SIG-M5 treated with dmso at 0.1 percent for 504 hours (cell line): ENCODE measurements at regions not wholly inside any gene's neighbourhood (a gene's known extent, or its start where the extent isn't known, plus 50 kb on each side); places are given as distances from the start of the nearest gene placed in this dataset.
A peak's percentile ranks its signal among the peaks of the same experiment; 100 is the strongest.
"Not testable (repeated sequence)": the region's sequence is repeated elsewhere in the genome, so short reads cannot be mapped to it uniquely, and the experiment has no call there.

ENCODE experiments used
- DNase-seq: peaks from one replicate; lab custom pipeline; 2025; ENCODE audit not compliant: unreplicated experiment; lab: John Stamatoyannopoulos, UW

DNA sequence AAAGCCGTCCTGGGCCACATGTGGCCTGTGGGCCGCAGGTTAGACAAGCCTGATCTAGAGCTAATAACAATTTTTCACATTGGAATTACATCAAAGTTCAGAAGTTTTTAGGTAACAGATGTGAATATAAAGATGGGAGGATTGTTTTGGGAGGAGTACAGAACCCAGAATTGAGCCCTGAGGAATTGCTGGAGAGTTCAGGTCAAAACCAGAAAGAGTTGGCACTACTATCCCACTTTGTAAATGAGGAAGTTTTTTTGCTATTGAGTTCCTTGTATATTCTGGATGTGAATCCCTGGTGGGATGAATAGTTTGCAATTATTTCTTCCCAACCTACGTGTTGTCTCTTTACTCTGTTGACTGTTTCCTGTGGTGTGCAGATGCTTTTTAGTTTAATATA lies 109.5 kb upstream of the LIPC start:
- DNase-seq = no peak

DNA sequence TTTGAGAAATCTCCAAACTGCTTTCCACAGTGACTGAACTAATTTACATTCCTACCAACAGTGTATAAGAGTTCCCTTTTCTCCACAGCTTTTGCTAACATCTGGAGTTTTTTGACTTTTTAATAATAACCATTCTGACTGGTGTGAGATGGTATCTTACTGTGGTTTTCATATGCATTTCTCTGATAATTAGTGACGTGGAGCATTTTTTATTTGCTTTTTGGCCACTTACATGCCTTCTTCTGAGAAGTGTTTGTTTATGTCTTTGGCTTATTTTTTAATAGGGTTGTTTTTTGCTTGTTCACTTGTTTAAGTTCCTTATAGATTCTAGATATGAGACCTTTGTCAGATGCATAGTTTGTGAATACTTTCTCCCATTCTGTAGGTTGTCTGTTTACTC lies 108.5 kb upstream of the LIPC start:
- not testable (repeated sequence) for DNase-seq

DNA sequence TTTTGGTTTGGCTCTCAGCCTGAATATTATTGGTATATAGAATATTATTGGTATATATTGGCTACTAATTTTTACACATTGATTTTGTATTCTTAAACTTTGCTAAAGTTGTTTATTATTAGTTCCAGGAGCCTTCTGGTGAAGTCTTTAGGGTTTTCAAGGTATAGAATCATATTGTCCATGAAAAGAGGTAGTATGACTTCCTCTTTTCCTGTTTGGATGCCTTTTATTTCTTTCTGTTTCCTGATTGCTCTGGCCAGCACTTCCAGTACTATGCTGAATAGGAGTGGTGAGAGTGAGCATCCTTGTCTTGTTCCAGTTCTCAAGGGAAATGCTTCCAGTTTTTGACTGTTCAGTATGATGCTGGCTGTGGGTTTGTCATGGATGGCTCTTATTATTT lies 107.3 kb upstream of the LIPC start:
- no peak for DNase-seq

DNA sequence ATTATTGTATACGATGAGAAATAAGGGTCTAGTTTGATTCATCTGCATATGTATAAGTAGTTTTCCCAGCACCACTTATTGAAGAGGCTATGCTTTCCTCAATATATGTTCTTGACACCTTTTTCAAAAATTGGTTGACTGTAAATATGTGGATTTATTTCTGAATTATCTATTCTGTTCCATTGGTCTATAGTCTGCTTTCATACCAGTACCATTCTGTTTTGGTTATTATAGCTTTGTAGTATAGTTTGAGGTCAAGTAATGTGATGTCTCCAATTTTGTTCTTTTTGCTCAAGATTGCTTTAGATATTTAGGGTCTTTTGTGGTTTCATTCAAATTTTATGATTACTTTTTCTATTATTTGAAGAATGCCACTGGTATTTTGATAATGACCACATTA lies 103.8 kb upstream of the LIPC start:
- DNase-seq = no peak

DNA sequence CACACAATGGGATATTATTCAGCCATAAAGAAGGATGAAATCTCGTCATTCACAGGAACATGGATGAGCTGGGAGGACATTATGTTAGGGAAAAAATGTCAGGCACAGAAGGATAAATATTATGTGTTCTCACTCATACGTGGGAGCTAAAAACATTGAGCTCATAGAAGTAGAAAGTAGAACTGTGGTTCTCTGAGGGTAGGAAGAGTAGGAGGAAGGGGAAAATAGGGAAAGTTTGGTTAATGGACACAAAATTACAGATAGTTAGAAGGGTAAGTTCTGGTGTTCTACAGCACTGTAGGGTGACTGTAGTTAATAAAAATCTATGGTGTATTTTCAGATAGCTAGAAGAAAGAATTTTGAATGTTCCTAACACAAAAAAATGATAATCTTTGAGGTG lies 102.6 kb upstream of the LIPC start:
- DNase-seq = no peak

DNA sequence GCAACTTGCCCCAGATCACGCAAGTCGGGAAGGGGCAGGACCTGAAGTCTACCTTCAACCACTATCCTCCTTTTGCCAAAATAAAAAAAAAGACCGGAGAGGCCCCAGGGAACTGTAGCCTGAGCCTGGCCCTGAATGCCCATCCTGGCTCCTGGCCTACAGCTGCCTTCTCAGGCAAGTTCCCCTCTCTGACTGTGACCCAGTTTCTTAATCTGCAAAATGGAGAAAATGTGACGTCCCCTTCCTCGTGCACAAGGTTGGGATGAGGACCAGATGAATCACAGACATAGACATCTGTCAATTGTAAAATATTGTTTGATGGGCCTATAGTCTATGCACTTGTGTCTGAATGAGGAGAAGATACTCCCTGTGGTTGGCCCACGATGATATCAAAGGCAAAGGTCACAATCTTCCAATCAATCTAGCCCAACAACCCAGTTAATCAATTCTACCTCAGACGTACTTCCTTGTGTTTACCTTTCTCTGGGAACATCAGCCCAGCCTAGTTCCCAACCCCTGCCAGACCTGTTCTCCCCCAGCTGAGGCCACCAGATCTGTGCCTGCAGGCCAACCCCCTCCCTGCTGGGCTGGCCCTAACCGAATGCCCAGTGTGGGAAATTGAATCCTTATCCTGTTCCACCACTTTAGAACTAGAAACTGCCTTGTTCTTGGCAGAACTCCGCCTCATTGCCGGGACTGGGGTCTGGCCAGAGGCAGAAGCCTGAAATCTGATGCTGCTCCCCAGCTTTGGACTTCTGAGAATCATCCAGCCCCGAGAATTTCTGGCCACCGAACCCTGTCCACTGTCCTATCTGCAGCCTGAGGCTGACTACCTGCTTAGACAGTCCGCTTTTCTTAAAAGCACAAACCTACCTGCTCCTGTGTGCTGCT lies 101.8 kb upstream of the LIPC start:
- peak; percentile 26 for DNase-seq

GRCh38 chr15:58330741-58331559 lies 100.8 kb upstream of the LIPC start:
- DNase-seq = no peak

GRCh38 chr15:58331560-58331912 lies 100.3 kb upstream of the LIPC start:
- peak; percentile 93 for DNase-seq

GRCh38 chr15:58331913-58332675 lies 99.7 kb upstream of the LIPC start:
- DNase-seq = peak; percentile 97

DNA sequence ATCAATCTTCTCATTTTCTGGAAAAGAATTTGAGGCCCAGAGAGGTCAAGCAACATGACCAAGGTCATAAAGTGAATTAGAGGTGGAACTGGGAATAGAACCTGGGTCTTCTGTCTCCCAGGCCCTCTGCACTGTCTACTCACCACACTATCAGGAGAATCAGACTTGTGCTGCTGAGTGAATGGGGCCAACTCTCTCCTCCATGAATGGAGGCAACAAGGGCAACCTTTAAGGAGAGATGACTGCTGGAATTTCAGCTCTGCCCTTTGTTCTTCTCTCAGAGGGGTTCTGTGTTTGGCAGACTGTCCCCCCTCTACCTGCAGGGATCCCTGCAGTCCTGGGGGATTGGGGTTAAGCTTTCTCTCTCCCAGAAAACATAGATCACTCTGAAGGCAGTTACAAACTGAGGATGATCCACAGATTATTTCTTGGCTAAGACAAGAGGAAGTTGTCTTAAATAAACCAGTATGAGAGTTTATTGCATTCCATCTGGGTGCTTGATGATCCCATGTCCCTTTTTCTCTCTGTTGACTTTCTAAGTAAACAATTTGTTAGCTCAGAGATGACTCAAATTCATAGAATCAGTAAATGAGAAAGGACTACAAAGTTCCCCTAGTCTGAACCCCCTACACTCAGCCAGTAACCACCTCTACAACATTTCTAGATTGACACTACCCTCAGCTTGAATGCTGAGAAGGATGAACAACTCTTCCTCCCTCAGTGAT lies 99.0 kb upstream of the LIPC start:
- DNase-seq = peak; percentile 40

DNA sequence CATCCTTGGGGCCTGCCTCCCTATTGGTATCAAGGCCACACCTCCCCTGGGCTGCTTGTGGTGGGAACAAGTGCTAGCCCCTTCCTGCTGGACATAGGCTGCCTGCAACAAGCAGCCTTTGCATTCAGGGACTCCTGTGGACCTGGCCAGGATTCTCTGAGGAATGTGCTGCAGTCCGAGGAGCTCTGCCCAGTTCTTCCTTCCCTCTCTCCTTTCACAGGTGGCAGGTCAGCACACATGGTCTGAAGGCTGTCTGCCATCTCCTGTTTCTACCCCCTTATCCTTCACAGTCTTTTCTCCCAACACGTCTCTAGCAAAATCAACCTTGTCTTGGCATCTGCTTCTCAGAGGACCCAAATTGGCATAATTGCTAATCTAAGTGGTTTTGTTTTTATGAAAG lies 97.0 kb upstream of the LIPC start:
- DNase-seq = no peak

GRCh38 chr15:58336161-58336560 lies 95.6 kb upstream of the LIPC start:
- no peak for DNase-seq

DNA sequence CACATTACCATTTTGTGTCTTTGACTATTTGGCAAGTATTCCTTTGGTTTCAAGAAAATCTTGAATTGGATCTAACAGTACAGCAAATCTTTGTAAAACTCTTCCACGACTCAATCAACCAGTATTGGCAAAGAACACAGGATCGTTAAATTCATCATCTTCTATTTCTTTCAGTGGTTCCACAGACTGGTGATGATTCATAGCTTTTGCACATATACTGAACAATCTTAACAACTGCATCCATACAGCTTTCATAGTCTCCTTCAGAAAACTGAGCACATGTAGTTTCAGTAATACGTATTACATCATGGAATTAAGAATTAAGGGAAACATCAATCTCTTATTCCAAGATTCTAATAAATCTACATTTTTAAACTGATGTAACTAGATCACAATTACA lies 91.6 kb upstream of the LIPC start:
- DNase-seq = no peak

GRCh38 chr15:58342508-58342907 lies 89.3 kb upstream of the LIPC start:
- no peak for DNase-seq

GRCh38 chr15:58344213-58345070 lies 87.3 kb upstream of the LIPC start:
- DNase-seq = no peak

GRCh38 chr15:58346361-58346760 lies 85.4 kb upstream of the LIPC start:
- no peak for DNase-seq

DNA sequence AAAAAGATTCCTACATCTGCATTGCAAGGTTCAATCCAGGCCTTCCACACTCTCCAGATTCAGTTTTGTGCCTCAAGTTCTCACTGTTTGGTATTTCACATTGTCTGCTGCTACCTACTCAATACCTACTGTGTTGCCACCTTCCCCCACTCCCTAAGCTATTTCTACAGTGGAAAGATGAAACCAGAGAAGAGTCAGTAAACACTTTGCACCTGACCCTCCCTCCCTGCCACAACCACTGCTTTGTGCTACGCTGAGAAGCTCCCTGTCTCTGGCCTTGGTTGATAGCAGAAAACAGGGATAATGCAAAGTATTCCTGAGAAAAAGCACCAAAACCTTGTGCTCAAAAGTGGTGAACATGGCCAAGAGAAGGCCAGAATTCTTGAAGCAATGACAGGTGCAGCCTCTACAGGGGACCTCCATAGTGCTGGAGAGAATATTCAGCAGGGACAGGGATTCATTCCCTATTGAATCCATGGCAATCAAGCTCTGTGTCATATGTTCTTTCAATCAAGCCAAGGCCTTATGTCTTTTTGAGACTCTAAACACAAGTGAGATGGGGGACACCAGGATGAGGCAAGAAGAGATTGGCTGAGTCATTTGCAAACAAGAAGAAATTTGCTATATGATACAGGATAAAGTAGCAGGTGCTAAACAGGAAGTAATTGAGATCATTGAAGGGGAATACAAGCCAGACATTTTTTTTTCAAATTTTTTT lies 83.5 kb upstream of the LIPC start:
- DNase-seq = no peak

GRCh38 chr15:58352026-58352929 lies 79.5 kb upstream of the LIPC start:
- DNase-seq = no peak
